ENCODE measurements at regions not wholly inside any gene's neighbourhood (a gene's known extent, or its start where the extent isn't known, plus 50 kb on each side); places are given as distances from the start of the nearest gene placed in this dataset.

- Histone ChIP-seq H3K9me3 (ENCODE audit: low read depth, low read length) (no peaks in the 10 kb centered on the region), H3K4me2 (ENCODE audit: insufficient read depth, low read length) (no peak overlapping the region), H4K20me1 (ENCODE audit: insufficient read depth, low read length) (no peaks in the 10 kb centered on the region), H3K27me3 (ENCODE audit: insufficient read depth, low read length) (no peaks in the 10 kb centered on the region), H2AFZ (ENCODE audit: low read length) (no peak overlapping the region), H3K79me2 (ENCODE audit: insufficient read depth, low read length) (no peaks in the 10 kb centered on the region), H3K4me3 (ENCODE audit: insufficient read depth, low read length) (no peak overlapping the region), H3K36me3 (ENCODE audit: insufficient read depth, low read length) (no peaks in the 10 kb centered on the region), H3K4me1 (ENCODE audit: insufficient read depth, low read length) (no peaks in the 10 kb centered on the region), H3K27ac (ENCODE audit: low read depth, low read length) (no peak overlapping the region)
- no peak for DNase-seq (ENCODE audit: insufficient read length, low spot score, missing footprints)
- no peak for TF ChIP-seq CTCF (IDR thresholded peaks at IDR 0.05; ENCODE audit: extremely low read depth, low read depth, low read length)
These were observed 161.3 kb upstream of the HNRNPA3 start for GRCh38 chr2:177051278-177051677.

- Histone ChIP-seq H2AFZ (ENCODE audit: low read length) (no peak overlapping the region), H3K27me3 (ENCODE audit: insufficient read depth, low read length) (no peaks in the 10 kb centered on the region), H3K4me3 (ENCODE audit: insufficient read depth, low read length) (no peak overlapping the region), H3K4me1 (ENCODE audit: insufficient read depth, low read length) (no peaks in the 10 kb centered on the region), H3K4me2 (ENCODE audit: insufficient read depth, low read length) (no peak overlapping the region), H3K79me2 (ENCODE audit: insufficient read depth, low read length) (no peaks in the 10 kb centered on the region), H3K27ac (ENCODE audit: low read depth, low read length) (no peak overlapping the region), H3K36me3 (ENCODE audit: insufficient read depth, low read length) (no peaks in the 10 kb centered on the region), H3K9me3 (ENCODE audit: low read depth, low read length) (no peaks in the 10 kb centered on the region), H4K20me1 (ENCODE audit: insufficient read depth, low read length) (no peaks in the 10 kb centered on the region)
- TF ChIP-seq CTCF (IDR thresholded peaks at IDR 0.05; ENCODE audit: extremely low read depth, low read depth, low read length) = no peak
- no peak for DNase-seq (ENCODE audit: insufficient read length, low spot score, missing footprints)
These were observed 160.1 kb upstream of the HNRNPA3 start for GRCh38 chr2:177052471-177052870.

- Histone ChIP-seq H3K4me1 (ENCODE audit: insufficient read depth, low read length) (no peaks in the 10 kb centered on the region), H3K9me3 (ENCODE audit: low read depth, low read length) (no peaks in the 10 kb centered on the region), H3K4me2 (ENCODE audit: insufficient read depth, low read length) (no peak overlapping the region), H3K4me3 (ENCODE audit: insufficient read depth, low read length) (no peak overlapping the region), H3K27me3 (ENCODE audit: insufficient read depth, low read length) (no peaks in the 10 kb centered on the region), H2AFZ (ENCODE audit: low read length) (no peak overlapping the region), H3K36me3 (ENCODE audit: insufficient read depth, low read length) (no peaks in the 10 kb centered on the region), H3K79me2 (ENCODE audit: insufficient read depth, low read length) (no peaks in the 10 kb centered on the region), H4K20me1 (ENCODE audit: insufficient read depth, low read length) (no peaks in the 10 kb centered on the region), H3K27ac (ENCODE audit: low read depth, low read length) (no peak overlapping the region)
- TF ChIP-seq CTCF (IDR thresholded peaks at IDR 0.05; ENCODE audit: extremely low read depth, low read depth, low read length) = no peak
- no peak for DNase-seq (ENCODE audit: insufficient read length, low spot score, missing footprints)
These were observed 159.6 kb upstream of the HNRNPA3 start for GRCh38 chr2:177053038-177053437.

- H3K4me3 ChIP-seq (ENCODE audit: insufficient read depth, low read length) = no peak overlapping the region
- H2AFZ ChIP-seq (ENCODE audit: low read length) = no peak overlapping the region
- no peaks in the 10 kb centered on the region for H4K20me1 ChIP-seq (ENCODE audit: insufficient read depth, low read length)
- no peaks in the 10 kb centered on the region for H3K27me3 ChIP-seq (ENCODE audit: insufficient read depth, low read length)
- no peaks in the 10 kb centered on the region for H3K79me2 ChIP-seq (ENCODE audit: insufficient read depth, low read length)
- no peak for DNase-seq (ENCODE audit: insufficient read length, low spot score, missing footprints)
- H3K27ac ChIP-seq (ENCODE audit: low read depth, low read length) = no peak overlapping the region
- H3K4me1 ChIP-seq (ENCODE audit: insufficient read depth, low read length) = no peaks in the 10 kb centered on the region
- no peak for TF ChIP-seq CTCF (IDR thresholded peaks at IDR 0.05; ENCODE audit: extremely low read depth, low read depth, low read length)
- H3K9me3 ChIP-seq (ENCODE audit: low read depth, low read length) = no peaks in the 10 kb centered on the region
- H3K36me3 ChIP-seq (ENCODE audit: insufficient read depth, low read length) = no peaks in the 10 kb centered on the region
- H3K4me2 ChIP-seq (ENCODE audit: insufficient read depth, low read length) = no peak overlapping the region
These were observed 158.9 kb upstream of the HNRNPA3 start for GRCh38 chr2:177053716-177054115.
